H1 (cell line): ENCODE measurements at regions not wholly inside any gene's neighbourhood (a gene's known extent, or its start where the extent isn't known, plus 50 kb on each side); places are given as distances from the start of the nearest gene placed in this dataset.

Source experiments
- CTCF ChIA-PET: fragments of 300-600 bp; sonication (Branson Sonifier 250); formaldehyde crosslinking; loops from one replicate; lab custom pipeline; 2021; ENCODE audit not compliant: partially characterized antibody; lab: Charles Lee
- POLR2A ChIA-PET: fragments of 300-600 bp; sonication (Branson Sonifier 250); formaldehyde crosslinking; loops from one replicate; lab custom pipeline; 2021; ENCODE audit warnings: inconsistent platforms; ENCODE audit not compliant: partially characterized antibody; lab: Charles Lee
- DNase-seq, 2 experiments: peaks; one replicate each; pipeline versions ENCODE4 v3.0.0 to v3.0.0-alpha.2; 2010 to 2022; ENCODE audit warnings: low spot score in 2 of 2, low read depth in 1 of 2, mixed read lengths in 1 of 2
- FAIRE-seq: peaks from 2 replicates; lab custom pipeline; 2011; peaks lifted over from hg19 to GRCh38; lab: Jason Lieb, UNC
- H2AFZ ChIP-seq: 2 replicates; pipeline ENCODE4 v1.8.1; 2012; ENCODE audit warnings: low read length, inconsistent platforms
- H2AK5ac ChIP-seq: 2 replicates; pipeline ENCODE4 v1.6.1; 2013; ENCODE audit warnings: low read depth, low read length
- H2BK120ac ChIP-seq: replicated peaks from 2 replicates; pipeline ENCODE3; 2013; ENCODE audit warnings: low read depth, low read length, inconsistent platforms
- H2BK12ac ChIP-seq: 2 replicates; pipeline ENCODE4 v1.6.1; 2013; ENCODE audit warnings: low read depth, low read length
- H2BK15ac ChIP-seq: 2 replicates; pipeline ENCODE4 v1.6.1; 2013; ENCODE audit warnings: low read length
- H2BK20ac ChIP-seq: 2 replicates; pipeline ENCODE4 v1.6.1; 2013; ENCODE audit warnings: low read length
- H2BK5ac ChIP-seq: 2 replicates; pipeline ENCODE4 v1.6.1; 2013; ENCODE audit warnings: low read depth, low read length
- H3K14ac ChIP-seq: 2 replicates; pipeline ENCODE4 v1.6.1; 2013; ENCODE audit warnings: inconsistent platforms; ENCODE audit not compliant: insufficient read length
- H3K18ac ChIP-seq: 2 replicates; pipeline ENCODE4 v1.6.1; 2013; ENCODE audit warnings: low read length; ENCODE audit errors: extremely low read depth
- H3K23ac ChIP-seq: 2 replicates; pipeline ENCODE4 v1.6.1; 2013; ENCODE audit warnings: inconsistent platforms; ENCODE audit not compliant: insufficient read length
- H3K23me2 ChIP-seq: 2 replicates; pipeline ENCODE4 v1.6.1; 2013; ENCODE audit warnings: low read depth, low read length
- H3K27ac ChIP-seq: 2 replicates; pipeline ENCODE4 v1.6.1; 2011; ENCODE audit warnings: low read depth, low read length, inconsistent platforms
- H3K27me3 ChIP-seq, 4 experiments: replicated peaks in 1 of 4; 1 replicate in 1 of 4; 2 replicates in 3 of 4; pipeline versions ENCODE4 v1.6.1 to v1.8.1; 2011 to 2013; ENCODE audit warnings: low read length in 3 of 4, mild to moderate bottlenecking in 3 of 4, inconsistent platforms in 2 of 4, mixed read lengths in 2 of 4, moderate library complexity in 1 of 4; ENCODE audit not compliant: control insufficient read depth in 3 of 4, insufficient read depth in 3 of 4; ENCODE audit errors: extremely low read depth in 1 of 4
- H3K36me3 ChIP-seq, 4 experiments: 2 replicates each; pipeline versions ENCODE4 v1.6.1 to v1.8.1; 2011 to 2013; ENCODE audit warnings: mild to moderate bottlenecking in 4 of 4, low read length in 3 of 4, moderate library complexity in 2 of 4, control low read depth in 1 of 4, inconsistent platforms in 1 of 4; ENCODE audit not compliant: insufficient read depth in 4 of 4, control insufficient read depth in 2 of 4
- H3K4ac ChIP-seq: replicated peaks from 2 replicates; pipeline ENCODE3; 2013; ENCODE audit warnings: low read length, low read depth, mixed read lengths, inconsistent platforms; ENCODE audit not compliant: insufficient read length
- H3K4me1 ChIP-seq, 4 experiments: replicated peaks in 1 of 4; 1 replicate in 1 of 4; 2 replicates in 3 of 4; pipeline versions ENCODE4 v1.6.1 to v1.8.1; 2011 to 2013; ENCODE audit warnings: low read length in 3 of 4, inconsistent platforms in 2 of 4, mixed read lengths in 1 of 4; ENCODE audit not compliant: insufficient read depth in 4 of 4, control insufficient read depth in 3 of 4
- H3K4me2 ChIP-seq, 2 experiments: 2 replicates each; pipeline versions ENCODE4 v1.6.1 to v1.8.1; 2011 to 2013; ENCODE audit warnings: low read depth in 2 of 2, low read length in 2 of 2, control low read depth in 1 of 2, inconsistent platforms in 1 of 2, mild to moderate bottlenecking in 1 of 2; ENCODE audit not compliant: insufficient read depth in 1 of 2
- H3K4me3 ChIP-seq, 4 experiments: fragments of 200-600, 300-600 bp in 1 of 4; sonication (generic), shearing (Covaris generic), sonication (Bioruptor Twin) in 1 of 4; 2 replicates each; pipeline versions ENCODE4 v1.5.1 to v1.8.1; 2011 to 2016; ENCODE audit warnings: low read length in 4 of 4, low read depth in 3 of 4, control low read depth in 2 of 4, inconsistent platforms in 2 of 4, mild to moderate bottlenecking in 2 of 4, mixed read lengths in 1 of 4, moderate library complexity in 1 of 4; ENCODE audit not compliant: insufficient read depth in 2 of 4; ENCODE audit errors: extremely low read depth in 1 of 4
- H3K56ac ChIP-seq: replicated peaks from 2 replicates; pipeline ENCODE3; 2013; ENCODE audit warnings: low read depth, mild to moderate bottlenecking, mixed read lengths, low read length, inconsistent platforms; ENCODE audit not compliant: insufficient read length
- H3K79me1 ChIP-seq: 2 replicates; pipeline ENCODE4 v1.6.1; 2013; ENCODE audit warnings: low read depth, low read length, control low read depth
- H3K79me2 ChIP-seq, 2 experiments: 2 replicates each; pipeline versions ENCODE4 v1.6.1 to v1.8.1; 2012 to 2013; ENCODE audit warnings: low read length in 2 of 2, mild to moderate bottlenecking in 2 of 2, inconsistent platforms in 1 of 2; ENCODE audit not compliant: insufficient read depth in 2 of 2, control insufficient read depth in 1 of 2
- H3K9ac ChIP-seq, 4 experiments: replicated peaks in 1 of 4; 1 replicate in 1 of 4; 2 replicates in 3 of 4; pipeline versions ENCODE4 v1.6.1 to v1.8.1; 2011 to 2013; ENCODE audit warnings: low read depth in 3 of 4, low read length in 3 of 4, control low read depth in 2 of 4, mild to moderate bottlenecking in 2 of 4, moderate library complexity in 2 of 4, inconsistent platforms in 1 of 4; ENCODE audit errors: extremely low read depth in 1 of 4
- H3K9me3 ChIP-seq, 2 experiments: 2 replicates each; pipeline versions ENCODE4 v1.6.1 to v1.8.1; 2012 to 2013; ENCODE audit warnings: mild to moderate bottlenecking in 2 of 2, moderate library complexity in 2 of 2, control low read depth in 1 of 2, inconsistent platforms in 1 of 2, low read depth in 1 of 2, low read length in 1 of 2, mixed read lengths in 1 of 2; ENCODE audit not compliant: insufficient read depth in 2 of 2
- H4K20me1 ChIP-seq, 2 experiments: replicated peaks in 1 of 2; 2 replicates each; pipeline versions ENCODE3 to v1.8.1; 2011 to 2013; ENCODE audit warnings: inconsistent platforms in 2 of 2, low read length in 2 of 2, mild to moderate bottlenecking in 1 of 2; ENCODE audit not compliant: insufficient read depth in 2 of 2, control insufficient read depth in 1 of 2
- H4K5ac ChIP-seq: 2 replicates; pipeline ENCODE4 v1.6.1; 2013; ENCODE audit warnings: low read length, low read depth, mixed read lengths, inconsistent platforms; ENCODE audit not compliant: insufficient read length
- H4K8ac ChIP-seq: 2 replicates; pipeline ENCODE4 v1.8.0; 2013; ENCODE audit warnings: mild to moderate bottlenecking, moderate library complexity, low read length, inconsistent platforms; ENCODE audit not compliant: insufficient read depth; ENCODE audit errors: extremely low read depth
- H4K91ac ChIP-seq: replicated peaks from 2 replicates; pipeline ENCODE3; 2013; ENCODE audit warnings: low read length, mixed read lengths, inconsistent platforms; ENCODE audit not compliant: insufficient read length
- CEBPB ChIP-seq: IDR thresholded peaks from 2 replicates; pipeline ENCODE4 v1.6.1; 2012; ENCODE audit warnings: low read depth, low read length
- SRF ChIP-seq: IDR thresholded peaks from 2 replicates; pipeline ENCODE4 v1.6.1; 2011; ENCODE audit warnings: mild to moderate bottlenecking, low read depth, low read length, moderate library complexity
- WGBS, 2 experiments: shearing (Covaris generic) in 1 of 2; methylation state at CpG; one replicate each; pipeline versions ENCODE4 v1.1.6 to v1.1.7; 2013 to 2015; ENCODE audit warnings: low lambda C conversion rate in 2 of 2, mixed read lengths in 2 of 2, inconsistent platforms in 1 of 2, low coverage in 1 of 2, missing lambda C conversion rate in 1 of 2; ENCODE audit not compliant: insufficient replicate concordance in 2 of 2, insufficient coverage in 1 of 2, insufficient read length in 1 of 2; ENCODE audit errors: extremely low coverage in 1 of 2, missing lambda C conversion rate in 1 of 2; 5-methylcytosine and 5-hydroxymethylcytosine counted together

DNA sequence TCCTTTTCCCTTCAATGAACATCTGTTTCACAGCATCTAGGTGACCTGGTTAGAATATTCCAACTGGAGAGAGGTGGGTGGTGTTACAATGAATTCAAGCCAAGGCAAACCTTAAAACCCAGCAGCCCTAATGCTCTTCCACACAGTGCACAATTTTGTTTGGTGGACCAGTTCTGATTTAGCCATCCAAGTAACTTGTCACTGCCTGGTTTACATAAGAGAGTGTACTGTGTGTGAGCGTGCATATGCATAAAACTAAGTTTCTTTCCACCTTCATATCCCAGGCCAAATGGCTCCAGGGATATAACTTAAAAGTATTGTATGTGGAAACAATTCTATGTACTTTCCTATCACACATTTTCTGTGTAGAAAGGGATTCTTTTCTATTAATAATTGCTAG lies 200.4 kb upstream of the FAR2 start:
- no peaks in the 10 kb centered on the region for H3K23me2 ChIP-seq
- POLR2A ChIA-PET: no interaction called here
- 100% methylated on average over 1 of the region's 1 CpG; no CpG with 5 or more reads in 1 of the 2 experiments for WGBS, 2 experiments

More for the DNA sequence above, 200.4 kb upstream of the FAR2 start:
- Histone ChIP-seq H3K4me2 (no peak overlapping the region), H2BK12ac (no peak overlapping the region), H2BK5ac (no peak overlapping the region), H3K9ac (no peak overlapping the region), H3K4me1 (no peaks in the 10 kb centered on the region), H2AK5ac (no peak overlapping the region), H3K23ac (no peak overlapping the region), H3K27ac (no peak overlapping the region), H3K4me3 (no peak overlapping the region), H4K20me1 (no peaks in the 10 kb centered on the region), H4K5ac (no peak overlapping the region), H3K4ac (no peak overlapping the region), H4K91ac (no peak overlapping the region), H3K36me3 (no peaks in the 10 kb centered on the region), H3K79me1 (no peaks in the 10 kb centered on the region), H3K79me2 (no peaks in the 10 kb centered on the region), H3K14ac (no peak overlapping the region), H2BK15ac (no peak overlapping the region), H2AFZ (no peak overlapping the region), H2BK20ac (no peak overlapping the region), H4K8ac (no peak overlapping the region), H3K56ac (no peak overlapping the region), H2BK120ac (no peak overlapping the region), H3K27me3 (no peaks in the 10 kb centered on the region), H3K18ac (no peak overlapping the region), H3K9me3 (no peaks in the 10 kb centered on the region)
- CTCF ChIA-PET: interaction anchor here (1.1 kb wide), 1 partner anchor 18 kb away, joined by 3 read pairs; no protein-coding TSS in a partner anchor
- FAIRE-seq (no peak), DNase-seq (no peak)
- TF ChIP-seq CEBPB (no peak), SRF (no peak)
